D721Med (cell line): ENCODE measurements at regions not wholly inside any gene's neighbourhood (a gene's known extent, or its start where the extent isn't known, plus 50 kb on each side); places are given as distances from the start of the nearest gene placed in this dataset.

ENCODE experiments used
- DNase-seq: peaks from one replicate; pipeline ENCODE4 v3.0.0; 2011; ENCODE audit warnings: low spot score; ENCODE audit not compliant: insufficient read length
- FAIRE-seq: peaks from 2 replicates; lab custom pipeline; 2011; peaks lifted over from hg19 to GRCh38; lab: Jason Lieb, UNC
- CTCF ChIP-seq: IDR thresholded peaks from 2 replicates; pipeline ENCODE4 v1.5.1; 2012; ENCODE audit warnings: mild to moderate bottlenecking, control low read depth; ENCODE audit not compliant: insufficient read depth; ENCODE audit errors: missing control alignments

DNA sequence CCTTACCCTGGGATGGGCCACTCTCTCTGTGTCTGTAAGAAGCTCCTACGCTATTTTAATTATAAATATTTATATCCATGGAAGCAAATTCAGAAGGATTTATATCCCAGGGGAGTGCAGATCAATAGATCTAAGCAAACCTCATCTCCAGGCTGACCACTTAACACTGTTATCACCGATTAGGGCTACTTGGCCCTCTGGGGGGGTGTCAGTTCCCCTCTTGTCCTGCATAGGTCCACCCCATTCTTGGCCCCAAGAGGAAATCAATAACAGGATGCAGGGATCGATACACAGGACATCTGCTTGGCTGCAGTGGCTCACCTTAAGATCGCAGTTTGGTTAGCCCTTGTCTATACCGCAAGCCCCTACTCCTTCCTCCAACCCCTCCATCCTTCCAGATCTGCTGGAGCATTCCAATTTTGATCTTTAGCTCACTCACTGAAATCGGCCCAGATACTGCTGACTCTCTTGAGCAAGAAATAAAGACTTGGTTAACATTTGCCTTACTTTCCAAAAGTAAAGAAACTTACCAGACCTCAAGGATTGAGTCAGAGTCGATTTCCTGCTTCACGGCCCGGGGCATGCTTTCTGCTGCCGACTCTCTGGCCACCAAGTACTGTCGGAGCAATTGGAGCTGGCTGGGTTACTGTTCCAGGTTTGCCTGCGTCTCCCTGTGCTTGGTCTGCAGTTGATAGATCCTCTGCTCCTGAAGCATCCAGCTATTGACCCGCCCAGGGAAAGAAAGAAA, 112.3 kb upstream of the PMFBP1 start:
- DNase-seq (no peak), FAIRE-seq (no peak)
- TF ChIP-seq CTCF, result no peak

- TF ChIP-seq CTCF, result no peak
- FAIRE-seq (no peak), DNase-seq (no peak)
Observed at GRCh38 chr16:72282362-72282761, 110.4 kb upstream of the PMFBP1 start.

- TF ChIP-seq CTCF, result no peak
- no peak for FAIRE-seq
Observed at GRCh38 chr16:72278301-72278700, 106.3 kb upstream of the PMFBP1 start.

GRCh38 chr16:72277749-72278148, 105.8 kb upstream of the PMFBP1 start:
- TF ChIP-seq CTCF, result no peak
- FAIRE-seq, result no peak
- no peak for DNase-seq

More at GRCh38 chr16:72278301-72278700, 106.3 kb upstream of the PMFBP1 start:
- DNase-seq, result no peak

GRCh38 chr16:72271699-72272240, 99.8 kb upstream of the PMFBP1 start:
- FAIRE-seq (no peak), DNase-seq (no peak)
- TF ChIP-seq CTCF, result no peak

GRCh38 chr16:72270531-72270930, 98.6 kb upstream of the PMFBP1 start:
- TF ChIP-seq CTCF, result no peak
- DNase-seq (no peak), FAIRE-seq (no peak)

GRCh38 chr16:72266836-72267235, 94.9 kb upstream of the PMFBP1 start:
- FAIRE-seq (no peak), DNase-seq (no peak)

More at GRCh38 chr16:72266836-72267235, 94.9 kb upstream of the PMFBP1 start:
- no peak for TF ChIP-seq CTCF
